NCI-H146 treated with DMSO at 0.1 percent for 48 hours (cell line): ENCODE measurements at regions not wholly inside any gene's neighbourhood (a gene's known extent, or its start where the extent isn't known, plus 50 kb on each side); places are given as distances from the start of the nearest gene placed in this dataset.

Experiments
- DNase-seq: peaks from one replicate; lab custom pipeline; 2025; ENCODE audit not compliant: unreplicated experiment; lab: John Stamatoyannopoulos, UW

DNA sequence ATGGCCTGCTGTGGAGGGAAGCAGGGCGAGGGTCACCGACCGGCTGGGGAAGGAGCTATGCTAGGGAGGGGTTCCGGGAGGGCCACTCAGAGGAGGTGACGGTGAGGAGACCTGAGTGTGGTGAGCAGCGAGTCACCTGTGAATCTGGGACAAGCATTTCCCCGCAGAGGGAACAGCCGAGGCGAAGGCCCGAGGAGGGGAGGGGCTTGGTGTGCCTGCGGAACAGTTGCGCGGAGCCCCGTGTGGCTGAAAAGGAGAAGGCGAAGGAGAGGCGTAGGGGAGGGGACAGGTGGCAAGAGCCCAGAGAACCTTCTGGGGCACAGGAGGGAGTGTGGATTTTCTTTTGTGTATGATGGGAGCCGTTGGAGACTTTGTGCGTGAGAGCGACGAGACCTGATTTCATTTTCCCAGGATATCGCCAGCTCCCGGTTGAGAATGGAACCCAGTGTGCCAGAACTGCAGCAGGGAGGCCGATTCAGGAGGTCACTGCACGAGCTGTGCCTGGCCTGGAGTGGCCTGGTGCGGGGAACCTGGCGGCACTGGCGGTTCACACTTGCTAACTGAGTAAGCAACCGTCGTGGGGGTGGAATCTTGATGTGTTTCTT, 117.7 kb upstream of the ZNF507 start:
- DNase-seq = no peak

- DNase-seq = no peak
These were observed 115.0 kb upstream of the ZNF507 start for GRCh38 chr19:32230441-32230840.

GRCh38 chr19:32231020-32231419, 114.4 kb upstream of the ZNF507 start:
- DNase-seq = no peak

- no peak for DNase-seq
These were observed 113.7 kb upstream of the ZNF507 start for GRCh38 chr19:32231691-32232090.

DNA sequence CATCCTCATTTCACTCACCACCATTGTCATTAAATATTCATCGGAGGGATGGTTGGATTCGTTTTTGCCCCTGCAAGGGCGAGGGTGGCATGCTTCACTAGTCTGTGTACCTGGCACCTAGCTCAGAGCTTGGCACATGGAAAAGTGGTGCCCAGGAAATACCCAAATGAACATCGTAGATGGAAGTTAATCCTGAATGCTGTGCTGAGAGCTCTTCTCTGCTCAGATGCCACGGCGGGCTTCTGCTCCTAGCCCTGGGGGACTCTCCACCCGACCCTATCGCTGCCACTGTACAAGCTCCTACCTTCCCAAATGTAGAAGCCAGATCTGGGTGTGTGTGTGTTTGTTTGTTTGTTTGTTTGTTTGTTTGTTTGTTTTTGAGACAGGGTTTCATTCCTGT, 113.0 kb upstream of the ZNF507 start:
- DNase-seq = no peak

DNA sequence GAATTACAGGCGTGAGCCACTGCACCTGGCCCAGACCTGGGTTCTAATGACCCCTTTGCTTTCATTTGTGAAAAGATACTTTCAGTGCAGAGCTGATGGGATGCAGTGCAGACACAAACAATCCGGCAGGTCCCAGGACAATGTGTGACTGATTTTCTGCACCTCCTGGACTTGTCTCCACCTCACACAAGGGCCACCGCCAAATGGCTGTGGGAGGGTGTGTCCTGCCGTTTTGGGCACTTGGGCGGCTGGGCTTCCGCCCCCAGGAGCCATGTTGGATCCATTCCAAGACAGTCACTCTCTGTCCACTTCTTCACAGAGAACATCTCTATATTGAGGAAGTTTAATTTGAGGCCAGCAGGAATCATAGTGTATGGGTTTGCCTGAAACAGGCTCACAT, 112.3 kb upstream of the ZNF507 start:
- no peak for DNase-seq

DNA sequence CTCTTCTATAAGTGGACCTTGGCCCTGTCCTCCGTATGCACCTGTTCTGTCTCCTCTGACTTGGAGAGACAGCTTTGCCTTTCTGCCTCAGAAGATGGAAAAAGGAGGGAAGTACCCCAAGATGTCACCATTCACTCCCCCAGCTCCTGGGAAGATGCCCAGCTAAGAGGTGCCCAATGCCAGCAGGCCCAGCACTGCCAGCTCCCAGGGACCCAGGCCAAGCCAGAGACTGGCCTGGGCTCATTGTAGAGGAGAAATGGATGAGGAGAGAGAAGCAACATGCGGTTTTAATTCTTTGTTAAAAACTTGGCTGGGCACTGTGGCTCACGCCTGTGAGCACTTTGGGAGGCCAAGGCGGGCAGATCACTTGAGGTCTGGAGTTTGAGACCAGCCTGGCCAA, 111.5 kb upstream of the ZNF507 start:
- DNase-seq = no peak

DNA sequence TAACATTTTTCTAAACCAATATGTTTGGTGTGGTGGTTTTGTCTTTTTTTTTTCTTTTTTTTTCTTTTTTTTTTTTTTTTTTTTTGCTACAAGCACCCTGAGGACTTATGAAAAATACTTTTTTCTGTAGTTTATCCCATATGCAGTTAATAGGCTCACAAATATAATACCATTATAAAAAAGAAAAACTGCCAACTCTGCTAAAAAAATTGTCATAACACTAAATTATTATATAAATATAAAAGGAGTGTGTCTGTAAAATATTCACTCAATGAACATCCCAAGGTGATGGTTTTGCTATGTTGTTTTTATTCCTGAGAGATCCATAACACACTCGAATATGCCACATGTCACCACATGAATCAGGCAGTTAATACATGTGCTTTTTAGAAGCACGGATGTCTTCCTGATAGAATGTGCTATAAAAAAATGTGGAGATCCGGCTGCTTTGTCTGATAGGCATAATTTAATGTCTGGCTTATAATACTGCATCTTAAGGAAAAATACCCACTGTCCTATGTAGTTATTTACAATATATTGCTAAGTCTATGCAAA, 110.7 kb upstream of the ZNF507 start:
- no peak for DNase-seq

DNA sequence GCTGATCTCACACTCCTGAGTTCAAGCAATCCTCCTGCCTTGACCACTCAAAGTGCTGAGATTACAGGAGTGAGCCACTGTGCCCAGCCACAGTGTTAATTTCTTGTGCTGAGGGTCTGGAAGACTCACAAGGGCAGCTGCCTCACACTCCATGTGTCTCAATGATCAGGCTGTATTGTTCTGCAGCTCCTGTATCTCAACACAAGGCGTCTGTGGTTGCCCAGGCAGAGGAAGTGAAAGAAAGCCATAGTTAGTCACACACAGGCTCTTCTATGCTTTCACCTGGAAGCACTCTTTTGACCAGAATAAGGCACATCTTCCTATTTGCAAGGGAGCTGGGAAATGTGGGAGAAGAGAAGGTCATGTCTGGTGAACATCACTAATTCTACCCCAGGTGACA, 107.3 kb upstream of the ZNF507 start:
- DNase-seq = no peak

DNA sequence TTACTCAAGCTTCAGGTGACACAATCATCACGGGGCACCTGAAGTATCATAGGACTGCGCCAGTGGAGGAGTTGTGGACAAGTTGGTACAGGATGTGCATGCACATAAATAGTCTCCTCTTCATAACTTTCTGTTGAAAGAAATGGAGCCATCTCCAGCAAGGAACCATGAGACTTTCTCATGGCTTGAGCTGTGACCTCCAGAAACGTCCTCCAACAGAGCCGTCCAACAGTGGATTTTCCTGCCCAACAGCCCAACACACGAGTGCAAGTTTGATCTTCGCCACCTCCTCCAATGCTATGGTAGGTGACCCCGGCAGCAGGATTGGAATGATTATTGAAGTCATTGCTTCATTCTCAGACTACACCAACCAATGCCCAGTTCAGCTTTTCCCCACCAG, 105.1 kb upstream of the ZNF507 start:
- DNase-seq = no peak

GRCh38 chr19:32241306-32241705, 104.1 kb upstream of the ZNF507 start:
- no peak for DNase-seq

GRCh38 chr19:32241932-32242710, 103.3 kb upstream of the ZNF507 start:
- no peak for DNase-seq

GRCh38 chr19:32246006-32246405, 99.4 kb upstream of the ZNF507 start:
- DNase-seq = no peak

GRCh38 chr19:32251634-32252332, 93.6 kb upstream of the ZNF507 start:
- no peak for DNase-seq

DNA sequence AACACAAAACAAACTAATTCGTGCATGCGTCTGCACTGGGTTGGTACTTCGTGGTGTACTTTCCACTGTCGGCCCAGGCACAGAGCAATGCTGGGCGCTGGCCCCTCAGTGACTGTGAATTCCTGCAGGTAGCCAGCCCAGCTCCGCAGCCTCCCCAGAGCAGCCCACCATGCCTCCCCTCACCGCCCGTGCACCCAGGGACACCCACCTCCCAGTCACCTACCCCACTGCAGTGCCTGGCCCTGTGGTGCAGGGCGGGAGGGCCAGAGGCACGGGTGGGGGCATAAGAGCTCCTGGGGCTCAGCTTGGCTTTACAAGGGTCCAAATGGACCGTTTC, 93.1 kb upstream of the ZNF507 start:
- DNase-seq = no peak

DNA sequence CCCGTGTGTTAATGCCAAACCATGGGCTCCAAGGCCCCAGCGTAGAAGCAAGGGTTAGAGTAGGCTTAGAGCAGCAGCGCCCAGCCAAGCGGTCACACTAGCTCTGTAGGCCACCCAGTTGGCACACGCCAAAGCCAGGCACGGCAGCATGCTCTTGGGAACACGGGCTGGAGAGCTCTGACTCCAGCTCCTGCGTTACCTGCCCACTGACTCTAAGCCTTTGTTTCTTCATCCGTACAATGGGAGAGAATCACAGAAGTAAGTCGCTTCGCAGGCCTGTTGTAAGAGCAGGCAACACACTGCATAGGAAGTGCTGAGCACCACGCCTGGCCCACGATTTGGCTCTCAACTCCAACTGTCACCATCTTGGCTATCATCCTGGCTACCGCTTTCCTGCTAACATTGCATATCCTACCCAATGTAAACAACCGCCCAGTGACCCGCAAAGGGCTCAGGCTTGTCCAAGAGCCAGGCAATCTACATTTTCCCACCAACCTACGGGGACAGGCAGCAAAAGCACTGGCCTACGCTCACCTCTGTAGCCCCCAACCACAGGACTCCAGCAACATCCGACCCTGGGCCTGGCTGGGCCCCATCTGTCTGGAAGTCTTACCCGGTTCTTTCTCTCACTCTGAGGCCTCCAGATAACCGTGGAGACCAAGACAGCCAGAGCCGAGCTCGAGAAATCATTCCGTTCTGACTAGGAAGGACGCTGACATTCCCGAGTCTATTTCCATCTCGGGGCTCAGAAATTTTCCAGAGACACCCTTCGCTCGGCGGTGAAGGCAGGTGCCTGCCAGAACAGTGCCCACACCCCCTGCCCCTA, 91.5 kb upstream of the ZNF507 start:
- no peak for DNase-seq

DNA sequence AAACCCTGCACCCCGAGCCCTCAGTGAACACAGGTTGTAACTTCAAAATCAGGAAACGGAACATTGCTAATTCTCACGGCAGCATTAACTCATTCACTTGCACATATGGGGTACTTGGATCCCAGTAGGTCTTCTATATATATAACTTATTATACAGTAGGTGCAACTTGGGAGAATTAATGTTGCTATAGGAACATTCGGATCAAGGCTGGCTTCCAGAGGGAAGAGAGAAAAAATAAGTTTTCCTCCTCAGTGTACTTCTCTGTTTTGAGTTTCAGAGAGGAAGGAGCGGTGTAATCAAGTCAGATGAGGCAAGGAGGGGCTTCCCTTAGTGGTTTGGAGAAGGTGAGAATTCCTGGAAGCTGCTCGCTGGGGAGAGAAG, 90.9 kb upstream of the ZNF507 start:
- no peak for DNase-seq

DNA sequence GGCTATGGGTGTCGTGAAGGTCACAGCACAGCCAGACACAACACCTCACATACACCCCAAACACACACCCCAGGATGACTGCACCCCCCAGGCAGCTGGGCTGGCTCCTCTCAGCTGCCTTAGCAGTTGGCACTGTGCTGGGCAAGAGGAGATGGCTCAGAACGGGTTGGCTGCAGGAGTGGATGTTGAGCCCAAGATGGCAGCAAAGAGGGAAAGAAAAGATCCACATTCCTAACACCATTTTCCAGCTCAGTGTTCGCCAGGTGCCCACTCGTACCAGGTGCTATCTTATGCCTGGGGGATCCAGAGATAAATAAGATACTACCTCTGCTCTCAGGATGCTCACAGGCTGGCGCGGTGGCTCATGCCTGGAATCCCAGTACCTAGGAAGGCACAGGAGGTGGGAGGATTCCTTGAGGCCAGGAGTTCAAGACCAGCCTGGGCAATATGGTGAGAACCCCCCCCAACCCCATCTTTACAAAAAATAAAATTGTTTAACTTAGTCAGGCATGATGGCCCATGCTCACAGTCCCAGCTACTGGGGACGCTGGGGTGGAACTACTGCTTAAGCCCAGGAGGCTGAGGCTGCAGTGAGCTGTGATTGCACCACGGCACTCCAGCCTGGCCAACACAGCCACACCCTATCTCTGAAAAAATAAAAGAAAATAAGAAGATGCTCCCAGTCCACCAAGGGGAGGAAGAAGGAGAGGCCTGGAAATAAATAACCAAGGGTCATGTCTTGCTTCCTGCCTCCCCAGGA, 89.7 kb upstream of the ZNF507 start:
- DNase-seq = no peak

DNA sequence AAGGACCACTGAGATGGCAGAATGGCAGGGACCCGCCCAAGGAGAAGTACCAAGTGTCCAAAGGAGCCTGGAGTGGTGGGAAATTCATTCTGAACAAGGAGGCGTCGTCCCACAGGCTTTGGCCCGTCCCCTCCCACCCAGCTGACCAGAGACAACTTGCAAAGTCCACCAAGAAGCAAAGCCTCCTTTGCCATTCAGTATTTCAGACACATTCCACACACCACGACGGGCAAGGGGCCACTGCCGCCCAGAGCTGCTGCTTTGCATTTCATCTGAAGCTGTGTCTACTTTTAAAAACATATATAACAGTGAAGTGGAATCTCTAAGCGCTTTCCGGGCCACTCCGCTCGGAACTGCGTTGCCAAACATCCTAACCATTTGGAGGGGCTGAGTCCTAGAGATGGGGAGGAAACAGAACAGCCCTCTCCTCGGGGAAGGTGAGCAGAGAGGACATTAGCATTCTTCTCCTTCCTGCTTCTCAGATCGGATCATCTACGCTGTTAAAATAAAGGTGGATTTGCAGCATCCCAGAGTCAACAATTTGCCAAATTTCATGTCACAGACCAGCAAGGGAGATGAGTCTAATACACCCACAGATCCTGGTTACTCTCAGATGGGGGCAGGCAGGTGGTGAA, 89.0 kb upstream of the ZNF507 start:
- no peak for DNase-seq
